ENCODE measurements at regions not wholly inside any gene's neighbourhood (a gene's known extent, or its start where the extent isn't known, plus 50 kb on each side); places are given as distances from the start of the nearest gene placed in this dataset.
"Not testable (repeated sequence)": the region's sequence is repeated elsewhere in the genome, so short reads cannot be mapped to it uniquely, and the experiment has no call there.

GRCh38 chrX:5295004-5295403 lies 933.7 kb downstream of the NLGN4X start (continued):
- TF ChIP-seq USF2 (IDR thresholded peaks at IDR 0.05; ENCODE audit: borderline replicate concordance, low read depth, low read length) (no peak), IRF3 (IDR thresholded peaks at IDR 0.05; ENCODE audit: low read depth, low read length) (no peak), SIN3A (IDR thresholded peaks at IDR 0.05; ENCODE audit: borderline replicate concordance, low read depth, low read length) (no peak), MEF2A (IDR thresholded peaks at IDR 0.05; ENCODE audit: borderline replicate concordance, low read depth) (no peak), ZBTB33 (IDR thresholded peaks at IDR 0.05; ENCODE audit: borderline replicate concordance, low read depth) (no peak)

GRCh38 chrX:5290635-5291034 lies 938.0 kb downstream of the NLGN4X start:
- no peak overlapping the region for H3K27ac ChIP-seq (ENCODE audit: low read depth in 2 of 2, low read length in 1 of 2)
- H3K27me3 ChIP-seq (ENCODE audit: insufficient read depth) = no peaks in the 10 kb centered on the region
- H3K4me1 ChIP-seq (ENCODE audit: control insufficient read depth in 1 of 2, insufficient read depth in 2 of 2, low read depth in 1 of 2, low read length in 1 of 2) = no peaks in the 10 kb centered on the region
- ChIA-PET POLR2A (no interaction called here), CTCF (no interaction called here)
- no peaks in the 10 kb centered on the region for H3F3A ChIP-seq (replicated peaks; ENCODE audit: insufficient read depth)
- H3K9ac ChIP-seq = no peak overlapping the region
- H3K9me3 ChIP-seq = no peaks in the 10 kb centered on the region; the same call in 1 of the 2 replicates
- no peaks in the 10 kb centered on the region for H4K20me1 ChIP-seq (ENCODE audit: insufficient read depth)
- no peaks in the 10 kb centered on the region for H3K9me2 ChIP-seq
- H3K79me2 ChIP-seq (ENCODE audit: insufficient read depth) = no peaks in the 10 kb centered on the region
- H3K4me2 ChIP-seq = no peak overlapping the region
- WGBS (ENCODE audit: low lambda C conversion rate) = 19% methylated on average over 5 of the region's 5 CpGs
- H2AFZ ChIP-seq (ENCODE audit: low read depth) = no peak overlapping the region
- no peak for DNase-seq
- no peaks in the 10 kb centered on the region for H3K36me3 ChIP-seq (replicated peaks in 1 of 2; ENCODE audit: control insufficient read depth in 1 of 2, insufficient read depth in 2 of 2, low read length in 1 of 2)
- no peak overlapping the region for H3K4me3 ChIP-seq (ENCODE audit: low read depth in 2 of 2, low read length in 1 of 2)
- no peak for TF ChIP-seq TAF1 (IDR thresholded peaks at IDR 0.05; ENCODE audit: borderline replicate concordance, low read depth, low read length)
- TF ChIP-seq IRF3 (IDR thresholded peaks at IDR 0.05; ENCODE audit: low read depth, low read length) = no peak
- no peak for TF ChIP-seq GATA2 (CRISPR knock-in tag; IDR thresholded peaks at IDR 0.05)
- no peak for TF ChIP-seq RAD21 (IDR thresholded peaks at IDR 0.05; ENCODE audit: low read length)
- TF ChIP-seq NFIC (IDR thresholded peaks at IDR 0.05; ENCODE audit: borderline replicate concordance) = no peak
- TF ChIP-seq FOSL2 (IDR thresholded peaks at IDR 0.05; ENCODE audit: borderline replicate concordance, low read depth) = no peak
- no peak for TF ChIP-seq RXRA (IDR thresholded peaks at IDR 0.05; ENCODE audit: borderline replicate concordance, low read depth)
- TF ChIP-seq GABPA (IDR thresholded peaks at IDR 0.05; ENCODE audit: low read depth) = no peak
- no peak for TF ChIP-seq USF2 (IDR thresholded peaks at IDR 0.05; ENCODE audit: borderline replicate concordance, low read depth, low read length)
- TF ChIP-seq RFX5 (IDR thresholded peaks at IDR 0.05; ENCODE audit: low read length) = no peak

GRCh38 chrX:5289949-5290348 lies 938.7 kb downstream of the NLGN4X start:
- H4K20me1 ChIP-seq (ENCODE audit: insufficient read depth); H3K79me2 ChIP-seq (ENCODE audit: insufficient read depth); H3F3A ChIP-seq (replicated peaks; ENCODE audit: insufficient read depth); POLR2A ChIA-PET; H3K9me3 ChIP-seq; H3K27ac ChIP-seq (ENCODE audit: low read depth in 2 of 2, low read length in 1 of 2); H3K27me3 ChIP-seq (ENCODE audit: insufficient read depth); H2AFZ ChIP-seq (ENCODE audit: low read depth); DNase-seq; CTCF ChIA-PET; H3K4me1 ChIP-seq (ENCODE audit: control insufficient read depth in 1 of 2, insufficient read depth in 2 of 2, low read depth in 1 of 2, low read length in 1 of 2); H3K9ac ChIP-seq; H3K36me3 ChIP-seq (replicated peaks in 1 of 2; ENCODE audit: control insufficient read depth in 1 of 2, insufficient read depth in 2 of 2, low read length in 1 of 2); H3K9me2 ChIP-seq; H3K4me3 ChIP-seq (ENCODE audit: low read depth in 2 of 2, low read length in 1 of 2); H3K4me2 ChIP-seq: not testable (repeated sequence)
- 0% methylated on average over 1 of the region's 1 CpG for WGBS (ENCODE audit: low lambda C conversion rate)

Data from SK-N-SH (cell line).